GM12865 (cell line): ENCODE measurements at regions not wholly inside any gene's neighbourhood (a gene's known extent, or its start where the extent isn't known, plus 50 kb on each side); places are given as distances from the start of the nearest gene placed in this dataset.
"Not testable (repeated sequence)": the region's sequence is repeated elsewhere in the genome, so short reads cannot be mapped to it uniquely, and the experiment has no call there.

Source experiments
- DNase-seq: peaks from one replicate; pipeline ENCODE4 v3.0.0; 2010; ENCODE audit warnings: low read depth
- H3K4me3 ChIP-seq: 2 replicates; pipeline ENCODE4 v1.5.1; 2011; ENCODE audit warnings: mild to moderate bottlenecking, low read depth, low read length, control low read depth
- TF ChIP-seq, protein P1 (sequence below): IDR thresholded peaks from 2 replicates; pipeline ENCODE4 v1.5.1; 2011; ENCODE audit warnings: low read length, control low read depth, low read depth, inconsistent platforms; ENCODE audit not compliant: insufficient read depth; ENCODE audit errors: missing control alignments

DNA sequence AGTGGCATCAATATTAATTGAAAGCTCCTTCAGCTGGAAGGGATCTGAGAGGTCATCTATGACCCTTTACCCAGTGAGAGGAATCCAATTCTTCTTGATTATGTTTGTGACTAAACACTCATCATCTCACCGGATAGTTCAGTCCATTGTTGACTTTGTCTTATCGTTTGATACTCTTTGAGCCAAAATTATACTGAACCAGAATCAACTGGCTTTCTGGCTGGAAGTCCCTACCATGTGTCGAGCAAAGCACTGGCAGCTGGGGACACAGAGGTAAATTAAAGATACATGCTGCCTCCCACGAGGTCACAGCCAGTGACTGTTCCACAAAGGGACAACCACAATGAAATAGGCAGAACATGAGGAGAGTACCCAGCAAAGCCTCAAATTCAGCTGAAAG, 91.4 kb upstream of the FHL2 start:
- no peak overlapping the region for H3K4me3 ChIP-seq
- TF ChIP-seq, protein P1, sequence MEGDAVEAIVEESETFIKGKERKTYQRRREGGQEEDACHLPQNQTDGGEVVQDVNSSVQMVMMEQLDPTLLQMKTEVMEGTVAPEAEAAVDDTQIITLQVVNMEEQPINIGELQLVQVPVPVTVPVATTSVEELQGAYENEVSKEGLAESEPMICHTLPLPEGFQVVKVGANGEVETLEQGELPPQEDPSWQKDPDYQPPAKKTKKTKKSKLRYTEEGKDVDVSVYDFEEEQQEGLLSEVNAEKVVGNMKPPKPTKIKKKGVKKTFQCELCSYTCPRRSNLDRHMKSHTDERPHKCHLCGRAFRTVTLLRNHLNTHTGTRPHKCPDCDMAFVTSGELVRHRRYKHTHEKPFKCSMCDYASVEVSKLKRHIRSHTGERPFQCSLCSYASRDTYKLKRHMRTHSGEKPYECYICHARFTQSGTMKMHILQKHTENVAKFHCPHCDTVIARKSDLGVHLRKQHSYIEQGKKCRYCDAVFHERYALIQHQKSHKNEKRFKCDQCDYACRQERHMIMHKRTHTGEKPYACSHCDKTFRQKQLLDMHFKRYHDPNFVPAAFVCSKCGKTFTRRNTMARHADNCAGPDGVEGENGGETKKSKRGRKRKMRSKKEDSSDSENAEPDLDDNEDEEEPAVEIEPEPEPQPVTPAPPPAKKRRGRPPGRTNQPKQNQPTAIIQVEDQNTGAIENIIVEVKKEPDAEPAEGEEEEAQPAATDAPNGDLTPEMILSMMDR, result no peak
- no peak for DNase-seq

DNA sequence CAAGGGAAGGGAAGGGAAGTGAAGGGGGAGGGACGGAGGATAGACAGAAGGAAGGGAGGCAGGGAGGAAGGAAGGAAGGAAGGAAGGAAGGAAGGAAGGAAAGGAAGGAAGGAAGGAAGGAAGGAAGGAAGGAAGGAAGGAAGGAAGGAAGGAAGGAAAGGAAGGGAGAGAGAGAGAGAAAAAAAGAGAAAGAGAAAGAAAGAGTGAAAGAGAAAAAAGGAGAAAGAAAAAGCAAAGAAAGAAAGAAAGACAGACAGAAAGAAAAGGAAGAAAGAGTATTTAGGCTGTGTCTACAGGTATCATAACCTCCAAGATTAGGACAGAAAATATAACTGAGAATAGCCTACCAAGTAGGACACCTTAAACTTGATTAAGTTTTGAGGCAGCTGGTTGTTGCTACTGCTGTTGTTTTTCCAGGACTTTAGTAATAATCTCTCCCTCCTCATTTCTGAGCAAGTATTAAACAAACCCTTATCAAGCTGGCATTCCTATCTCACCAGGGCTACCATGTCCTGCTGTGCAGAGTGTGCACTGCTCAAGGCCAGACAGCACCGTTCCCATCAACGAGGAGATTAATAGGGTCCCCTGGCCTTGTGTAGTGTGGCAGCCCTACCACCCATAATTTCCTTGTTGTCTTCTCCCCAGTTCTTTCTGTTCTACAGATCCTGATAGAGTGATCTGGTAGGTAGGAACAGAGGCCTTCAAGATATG, 90.5 kb upstream of the FHL2 start:
- no peak for DNase-seq
- no peak overlapping the region for H3K4me3 ChIP-seq
- TF ChIP-seq, protein P1, result no peak

DNA sequence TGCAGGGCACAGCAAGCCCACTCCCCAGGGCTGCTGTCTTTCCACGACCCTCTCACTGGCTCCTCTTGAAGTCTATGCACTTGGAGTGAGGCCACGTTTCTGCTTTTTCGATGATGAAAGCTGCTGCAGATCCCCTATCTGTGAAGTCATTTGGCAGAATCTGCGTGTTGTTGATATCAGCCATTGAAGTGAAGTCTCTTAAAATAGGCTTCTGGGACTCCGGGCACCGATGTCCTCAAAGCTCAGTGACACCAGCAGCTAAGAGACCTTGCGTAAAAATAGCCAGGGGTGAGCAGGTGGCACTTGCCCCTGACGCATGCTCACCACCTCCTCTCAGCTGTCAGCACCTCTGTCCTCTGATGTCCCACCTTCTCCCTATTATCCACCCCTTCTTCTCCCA, 89.4 kb upstream of the FHL2 start:
- TF ChIP-seq, protein P1, result no peak
- no peak for DNase-seq
- no peak overlapping the region for H3K4me3 ChIP-seq

DNA sequence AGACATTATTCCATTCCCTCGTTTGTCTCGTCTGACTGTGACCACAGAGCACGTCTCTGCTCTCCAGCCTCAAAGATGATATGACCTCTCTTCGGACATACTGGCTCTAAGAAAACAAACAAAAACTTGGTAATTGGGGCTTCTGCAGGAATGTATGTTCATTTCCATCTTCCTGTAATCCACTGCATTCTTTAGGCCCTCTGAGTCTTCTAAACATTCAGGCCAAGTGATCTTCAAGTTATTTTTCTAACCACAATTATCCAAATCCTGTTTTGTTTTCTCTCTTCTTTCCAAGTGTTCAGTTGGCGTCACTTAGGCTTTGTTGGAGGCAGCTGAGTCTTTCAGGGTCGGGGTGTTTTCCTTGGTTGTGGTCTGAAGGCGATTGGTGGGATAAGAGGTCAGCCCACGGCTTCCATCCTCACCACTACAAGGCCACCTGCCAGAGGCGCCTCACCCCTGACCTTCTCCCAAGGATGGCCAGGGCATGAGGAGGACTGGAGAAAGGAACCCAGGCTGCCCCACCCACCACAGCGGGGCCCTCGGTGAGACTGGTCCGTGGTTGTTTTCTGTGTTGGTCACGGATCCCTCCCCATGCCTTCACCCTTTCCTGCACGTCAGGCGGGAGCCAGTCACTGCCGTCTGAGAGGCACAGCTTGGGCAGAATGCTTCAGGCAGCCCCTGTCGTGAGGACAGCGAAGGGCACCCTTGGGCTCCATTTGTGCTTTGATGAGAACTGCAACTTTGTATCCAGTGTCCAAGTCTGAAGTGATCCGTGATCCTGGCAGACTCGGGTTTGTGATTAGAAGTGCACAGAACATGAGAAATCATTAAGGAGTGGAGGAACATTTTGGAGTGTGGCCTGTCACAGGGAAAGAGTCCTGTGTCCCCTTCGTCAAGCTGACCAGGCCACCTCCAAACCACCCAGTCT, 88.6 kb upstream of the FHL2 start:
- TF ChIP-seq, protein P1, result no peak
- no peak overlapping the region for H3K4me3 ChIP-seq
- DNase-seq, result no peak

DNA sequence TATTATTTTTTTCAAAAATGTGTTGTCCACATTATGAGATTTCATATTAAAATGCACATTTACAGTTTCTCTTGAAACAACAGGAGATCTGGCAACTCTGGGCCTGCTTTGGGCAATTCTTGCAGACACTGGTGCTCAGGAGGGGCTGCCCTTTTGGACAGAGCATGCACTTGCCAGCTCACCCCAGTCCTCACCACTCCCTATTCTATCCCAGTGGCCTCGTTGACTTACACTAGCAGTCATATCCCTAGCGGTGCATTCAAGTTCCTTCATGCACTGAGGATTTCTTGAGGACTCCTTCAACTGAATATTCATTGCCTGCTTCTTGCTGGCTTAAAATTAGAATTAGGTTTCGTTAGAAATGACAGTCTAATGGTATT, 87.9 kb upstream of the FHL2 start:
- no peak for DNase-seq
- H3K4me3 ChIP-seq, result no peak overlapping the region
- TF ChIP-seq, protein P1, result no peak

DNA sequence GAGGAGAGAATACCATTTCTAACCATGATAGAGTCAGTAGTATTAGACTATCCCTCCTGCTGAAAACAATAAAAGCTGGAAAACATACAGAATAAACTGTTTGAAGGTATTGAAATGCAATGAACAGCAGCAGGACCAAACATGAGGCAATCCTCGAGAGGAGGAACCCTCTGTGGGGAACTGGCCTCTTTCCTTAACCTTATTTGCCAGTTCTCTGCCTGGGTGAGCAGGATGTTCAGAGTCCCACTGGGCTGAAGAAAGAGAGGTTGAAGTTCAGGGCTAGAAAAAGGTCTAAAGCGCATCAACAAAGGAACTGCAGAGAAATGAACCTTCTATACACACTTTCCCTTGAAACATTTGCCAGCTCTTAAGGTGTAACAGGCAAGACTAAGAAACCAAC, 79.8 kb upstream of the FHL2 start:
- DNase-seq, result no peak
- no peak overlapping the region for H3K4me3 ChIP-seq
- TF ChIP-seq, protein P1, result no peak

DNA sequence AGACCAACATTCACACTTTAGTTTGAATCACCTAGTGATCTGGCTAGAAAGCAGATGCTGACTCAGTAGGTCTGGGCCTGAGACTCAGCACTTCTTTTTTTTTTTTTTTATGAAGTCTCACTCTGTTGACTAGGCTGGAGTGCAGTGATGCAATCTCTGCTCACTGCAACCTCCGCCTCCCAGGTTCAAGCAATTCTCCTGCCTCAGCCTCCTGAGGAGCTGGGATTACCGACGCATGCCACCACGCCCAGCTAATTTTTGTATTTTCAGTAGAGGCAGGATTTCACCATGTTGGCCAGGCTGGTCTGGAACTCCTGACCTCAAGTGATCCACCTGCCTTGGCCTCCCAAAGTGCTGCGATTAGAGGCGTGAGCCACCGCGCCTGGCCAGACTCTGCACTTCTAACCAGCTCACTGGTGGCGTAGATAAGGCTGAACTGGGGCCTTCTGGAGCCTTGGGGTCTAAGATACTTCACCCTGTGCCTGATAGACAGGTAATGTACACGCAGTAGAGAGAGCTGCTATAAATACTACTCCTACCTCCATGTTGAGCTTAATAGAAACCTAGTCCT, 78.3 kb upstream of the FHL2 start:
- not testable (repeated sequence) for DNase-seq, H3K4me3 ChIP-seq
